Esophagus squamous epithelium (tissue), 4 donors: ENCODE measurements at regions not wholly inside any gene's neighbourhood (a gene's known extent, or its start where the extent isn't known, plus 50 kb on each side); places are given as distances from the start of the nearest gene placed in this dataset.

Source experiments
- POLR2A ChIP-seq, 4 donors: fragments of 450-650 bp; IDR thresholded peaks; one replicate each; pipeline ENCODE4 v1.6.1; 2017; ENCODE audit warnings: antibody characterized with exemption in 4 of 4, mild to moderate bottlenecking in 4 of 4, moderate library complexity in 3 of 4
- TF ChIP-seq, protein P1 (sequence below), 6 experiments: fragments of 450-650 bp in 4 of 6; fragments of 200-600 bp in 2 of 6; sonication (generic) in 2 of 6; IDR thresholded peaks; one replicate each; pipeline ENCODE4 v1.5.1; 2016 to 2019; ENCODE audit warnings: antibody characterized with exemption in 6 of 6, mild to moderate bottlenecking in 4 of 6, moderate library complexity in 4 of 6

DNA sequence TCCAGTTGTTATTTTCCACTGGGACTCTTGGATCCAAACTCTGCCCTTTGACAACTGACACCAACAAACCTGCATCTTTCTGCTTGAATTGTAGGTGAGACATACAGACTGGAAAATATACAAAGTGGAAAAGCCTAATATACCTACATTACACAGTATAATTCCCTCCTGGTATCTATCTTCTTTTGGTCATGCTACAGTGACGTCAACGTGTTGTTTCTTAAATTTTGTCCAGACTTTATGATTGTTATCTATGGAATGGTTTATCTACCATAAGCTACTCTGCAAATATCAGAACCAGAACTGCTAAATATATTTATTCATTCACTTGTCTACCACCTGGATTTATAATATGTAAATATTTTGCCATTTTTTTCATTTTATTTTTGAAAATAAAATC, 264.3 kb upstream of the ZPLD1 start:
- TF ChIP-seq, protein P1, sequence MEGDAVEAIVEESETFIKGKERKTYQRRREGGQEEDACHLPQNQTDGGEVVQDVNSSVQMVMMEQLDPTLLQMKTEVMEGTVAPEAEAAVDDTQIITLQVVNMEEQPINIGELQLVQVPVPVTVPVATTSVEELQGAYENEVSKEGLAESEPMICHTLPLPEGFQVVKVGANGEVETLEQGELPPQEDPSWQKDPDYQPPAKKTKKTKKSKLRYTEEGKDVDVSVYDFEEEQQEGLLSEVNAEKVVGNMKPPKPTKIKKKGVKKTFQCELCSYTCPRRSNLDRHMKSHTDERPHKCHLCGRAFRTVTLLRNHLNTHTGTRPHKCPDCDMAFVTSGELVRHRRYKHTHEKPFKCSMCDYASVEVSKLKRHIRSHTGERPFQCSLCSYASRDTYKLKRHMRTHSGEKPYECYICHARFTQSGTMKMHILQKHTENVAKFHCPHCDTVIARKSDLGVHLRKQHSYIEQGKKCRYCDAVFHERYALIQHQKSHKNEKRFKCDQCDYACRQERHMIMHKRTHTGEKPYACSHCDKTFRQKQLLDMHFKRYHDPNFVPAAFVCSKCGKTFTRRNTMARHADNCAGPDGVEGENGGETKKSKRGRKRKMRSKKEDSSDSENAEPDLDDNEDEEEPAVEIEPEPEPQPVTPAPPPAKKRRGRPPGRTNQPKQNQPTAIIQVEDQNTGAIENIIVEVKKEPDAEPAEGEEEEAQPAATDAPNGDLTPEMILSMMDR (IDR thresholded peaks at IDR 0.05) = no peak
- TF ChIP-seq POLR2A (IDR thresholded peaks at IDR 0.05) = no peak
